K562 (cell line): ENCODE measurements at regions not wholly inside any gene's neighbourhood (a gene's known extent, or its start where the extent isn't known, plus 50 kb on each side); places are given as distances from the start of the nearest gene placed in this dataset.

ENCODE experiments used
- ATAC-seq: fragments of 200-7000 bp; cut with Tn5 transposase; 3 replicates; pipeline ENCODE4 v1.9.1; 2020; ENCODE audit warnings: moderate library complexity
- BruUV-seq: library from RNA; stranded (reverse); fragments of 400-500 nt; replicated peaks from 2 replicates; lab custom pipeline; 2021; lab: Mats Ljungman, UMichigan
- CTCF ChIA-PET: fragments of 300-600 bp; formaldehyde crosslinking; extraction: SDS; loops from one replicate; lab custom pipeline; 2021; ENCODE audit warnings: low intra/inter-chr PET ratio; lab: Yijun Ruan, JAX
- POLR2A ChIA-PET: fragments of 300-600, 350-650 bp; sonication (Branson Sonifier 250); formaldehyde crosslinking; extraction: SDS; loops from one replicate; lab custom pipeline; 2021; ENCODE audit warnings: antibody characterized with exemption, inconsistent platforms; lab: Yijun Ruan, JAX
- DNase-seq, 4 experiments: peaks; one replicate each; pipeline versions ENCODE4 v3.0.0 to v3.0.0-alpha.2; 2011 to 2018; ENCODE audit warnings: low spot score in 3 of 4, mixed read lengths in 3 of 4; ENCODE audit errors: extremely low read depth in 1 of 4
- FAIRE-seq: peaks from 2 replicates; lab custom pipeline; 2011; peaks lifted over from hg19 to GRCh38; lab: Jason Lieb, UNC
- H2AFZ ChIP-seq: 2 replicates; pipeline ENCODE4 v1.6.0; 2011; ENCODE audit warnings: low read depth, low read length, control low read depth, inconsistent platforms
- H3K27ac ChIP-seq: fragments of 200-600 bp; 3 replicates; pipeline ENCODE4 v1.8.0; 2011; ENCODE audit warnings: low read depth, mild to moderate bottlenecking, control low read depth, inconsistent platforms, low read length, moderate library complexity, mixed read lengths; ENCODE audit errors: extremely low read depth
- H3K27me3 ChIP-seq, 2 experiments: fragments of 300-600 bp in 1 of 2; 2 replicates in 1 of 2; 3 replicates in 1 of 2; pipeline versions ENCODE4 v1.6.0 to v1.8.0; 2011; ENCODE audit warnings: inconsistent platforms in 2 of 2, low read length in 2 of 2, mild to moderate bottlenecking in 1 of 2, mixed read lengths in 1 of 2, moderate library complexity in 1 of 2; ENCODE audit not compliant: control insufficient read depth in 2 of 2, insufficient read depth in 2 of 2
- H3K36me3 ChIP-seq: fragments of 300-600 bp; 3 replicates; pipeline ENCODE4 v1.8.0; 2011; ENCODE audit warnings: mild to moderate bottlenecking, low read length, inconsistent platforms; ENCODE audit not compliant: control insufficient read depth, insufficient read depth
- H3K4me1 ChIP-seq, 2 experiments: fragments of 200-600 bp in 1 of 2; replicated peaks in 1 of 2; 2 replicates in 1 of 2; 3 replicates in 1 of 2; pipeline versions ENCODE4 v1.5.1 to v1.8.0; 2011; ENCODE audit warnings: inconsistent platforms in 2 of 2, low read length in 2 of 2, mild to moderate bottlenecking in 1 of 2, mixed read lengths in 1 of 2, moderate library complexity in 1 of 2; ENCODE audit not compliant: control insufficient read depth in 2 of 2, insufficient read depth in 2 of 2
- H3K4me2 ChIP-seq: 2 replicates; pipeline ENCODE4 v1.6.1; 2011; ENCODE audit warnings: low read length, control low read depth, inconsistent platforms, mixed read lengths; ENCODE audit not compliant: insufficient read depth
- H3K4me3 ChIP-seq: fragments of 200-600 bp; sonication (generic), shearing (Covaris generic); 2 replicates; pipeline ENCODE4 v1.5.1; 2016; ENCODE audit warnings: control low read depth, inconsistent platforms
- H3K79me2 ChIP-seq: fragments of 200-600 bp; 3 replicates; pipeline ENCODE4 v1.8.0; 2011; ENCODE audit warnings: low read length, inconsistent platforms; ENCODE audit not compliant: control insufficient read depth, insufficient read depth
- H3K9ac ChIP-seq, 2 experiments: 2 replicates each; pipeline versions ENCODE4 v1.6.0 to v1.6.1; 2011; ENCODE audit warnings: low read depth in 2 of 2, low read length in 2 of 2, control low read depth in 1 of 2, inconsistent platforms in 1 of 2, mild to moderate bottlenecking in 1 of 2, mixed read lengths in 1 of 2; ENCODE audit not compliant: insufficient read depth in 1 of 2
- H3K9me1 ChIP-seq: one replicate; pipeline ENCODE4 v1.6.0; 2011; ENCODE audit warnings: inconsistent platforms, mild to moderate bottlenecking, low read length, moderate library complexity; ENCODE audit not compliant: control insufficient read depth, insufficient read depth
- H3K9me3 ChIP-seq: replicated peaks from 2 replicates; pipeline ENCODE4 v1.5.1; 2011; ENCODE audit warnings: low read depth, low read length, inconsistent platforms; ENCODE audit not compliant: control insufficient read depth, insufficient read depth
- H4K20me1 ChIP-seq: replicated peaks from 2 replicates; pipeline ENCODE4 v1.6.1; 2011; ENCODE audit warnings: low read length, inconsistent platforms, mixed read lengths; ENCODE audit not compliant: control insufficient read depth, insufficient read depth
- CEBPZ ChIP-seq: fragments of 150-350 bp; IDR thresholded peaks from 2 replicates; pipeline ENCODE4 v1.6.1; 2014; ENCODE audit warnings: low read depth, mild to moderate bottlenecking, low read length, borderline replicate concordance
- MAFK ChIP-seq: IDR thresholded peaks from 2 replicates; pipeline ENCODE4 v1.6.1; 2011; ENCODE audit warnings: low read length, improper control_type of control experiment
- ZFP91 ChIP-seq: sonication (generic); formaldehyde crosslinking; IDR thresholded peaks from 2 replicates; pipeline ENCODE4 v1.8.0; 2022; ENCODE audit warnings: mild to moderate bottlenecking, missing genetic modification reagents
- WGBS: fragments of 100-300 bp; shearing (Covaris generic); methylation state at CpG from one replicate; pipeline ENCODE4 v1.1.6; 2016; ENCODE audit warnings: low coverage, mixed read lengths; ENCODE audit not compliant: insufficient coverage; ENCODE audit errors: missing lambda C conversion rate; 5-methylcytosine and 5-hydroxymethylcytosine counted together
- in situ Hi-C: fragments of 300-500 bp; cut with MboI; formaldehyde crosslinking; loops from 4 replicates; pipeline ENCODE4 v1.15.0; 2018; ENCODE audit warnings: inconsistent platforms, mixed read lengths
- intact Hi-C: fragments of 100-400 bp; cut with micrococcal nuclease; formaldehyde crosslinking; loops from 2 replicates; pipeline ENCODE4 v1.14.2; 2022

GRCh38 chr18:40904295-40904694 lies 1050.7 kb upstream of the PIK3C3 start:
- Histone ChIP-seq H3K27ac (no peak overlapping the region), H3K79me2 (no peaks in the 10 kb centered on the region), H3K36me3 (no peaks in the 10 kb centered on the region), H3K9ac (no peak overlapping the region), H4K20me1 (no peaks in the 10 kb centered on the region), H3K27me3 (no peaks in the 10 kb centered on the region), H2AFZ (no peak overlapping the region), H3K4me2 (no peak overlapping the region), H3K9me1 (no peaks in the 10 kb centered on the region), H3K4me3 (no peak overlapping the region), H3K9me3 (no peaks in the 10 kb centered on the region), H3K4me1 (no peaks in the 10 kb centered on the region)
- in situ Hi-C loops (no loop called here), intact Hi-C loops (no loop called here)
- BruUV-seq = no TSS peak
- FAIRE-seq (no peak), ATAC-seq (no peak), DNase-seq (no peak)
- POLR2A ChIA-PET = no interaction called here
- CTCF ChIA-PET = no interaction called here
- 0% methylated on average over 1 of the region's 1 CpG for WGBS
- TF ChIP-seq CEBPZ (no peak), MAFK (no peak), ZFP91 (CRISPR knock-in tag) (no peak)
